SU-DHL-6 (cell line): ENCODE measurements at regions not wholly inside any gene's neighbourhood (a gene's known extent, or its start where the extent isn't known, plus 50 kb on each side); places are given as distances from the start of the nearest gene placed in this dataset.

Experiments
- H2AFZ ChIP-seq: fragments of 200-600 bp; sonication (generic); 2 replicates; pipeline ENCODE4 v1.6.1; 2014; ENCODE audit warnings: low read depth, mild to moderate bottlenecking, moderate library complexity, mixed read lengths, antibody characterized with exemption, low read length; ENCODE audit not compliant: severe bottlenecking
- H3F3A ChIP-seq: fragments of 200-600 bp; shearing (Covaris generic); 2 replicates; pipeline ENCODE4 v1.6.0; 2016; ENCODE audit warnings: antibody characterized with exemption, mild to moderate bottlenecking; ENCODE audit not compliant: insufficient read depth
- H3K27ac ChIP-seq: fragments of 200-600 bp; sonication (generic); 2 replicates; pipeline ENCODE4 v1.5.1; 2016; ENCODE audit warnings: low read depth, mild to moderate bottlenecking, low read length, moderate library complexity, mixed read lengths
- H3K27me3 ChIP-seq: fragments of 200-600 bp; sonication (generic), shearing (Covaris generic); 2 replicates; pipeline ENCODE4 v1.6.0; 2014; ENCODE audit warnings: mild to moderate bottlenecking, low read length
- H3K36me3 ChIP-seq: fragments of 200-600 bp; sonication (generic); 2 replicates; pipeline ENCODE4 v1.6.1; 2014; ENCODE audit warnings: mild to moderate bottlenecking, low read length, mixed read lengths
- H3K4me2 ChIP-seq: fragments of 300-600, 200-600 bp; shearing (Covaris generic), sonication (generic); 2 replicates; pipeline ENCODE4 v1.6.0; 2014; ENCODE audit warnings: low read length, low read depth, mild to moderate bottlenecking; ENCODE audit not compliant: poor library complexity, severe bottlenecking
- H3K4me3 ChIP-seq: fragments of 200-600 bp; sonication (generic); 2 replicates; pipeline ENCODE4 v1.5.1; 2014; ENCODE audit warnings: antibody characterized with exemption, low read length, mild to moderate bottlenecking, mixed read lengths; ENCODE audit not compliant: insufficient read depth, poor library complexity, severe bottlenecking
- H3K79me2 ChIP-seq: fragments of 200-600 bp; sonication (generic); 2 replicates; pipeline ENCODE4 v1.6.1; 2014; ENCODE audit warnings: mild to moderate bottlenecking, low read length, moderate library complexity; ENCODE audit not compliant: insufficient read depth
- H3K9ac ChIP-seq: fragments of 200-600 bp; sonication (generic); 2 replicates; pipeline ENCODE4 v1.7.0; 2014; ENCODE audit warnings: mild to moderate bottlenecking, low read length
- H3K9me2 ChIP-seq: fragments of 200-600 bp; sonication (generic); replicated peaks from 2 replicates; pipeline ENCODE4 v1.6.1; 2014; ENCODE audit warnings: low read length; ENCODE audit not compliant: insufficient read depth
- H3K9me3 ChIP-seq: fragments of 200-600 bp; sonication (generic); 2 replicates; pipeline ENCODE4 v1.6.1; 2014; ENCODE audit warnings: low read length, mixed read lengths; ENCODE audit not compliant: insufficient read depth
- H4K20me1 ChIP-seq: fragments of 200-600 bp; sonication (generic); 2 replicates; pipeline ENCODE4 v1.6.1; 2014; ENCODE audit warnings: low read depth, mild to moderate bottlenecking, antibody characterized with exemption, low read length, moderate library complexity, mixed read lengths
- EZH2phosphoT487 ChIP-seq: fragments of 200-600 bp; sonication (generic), shearing (Covaris generic); conservative IDR thresholded peaks from 2 replicates; pipeline ENCODE4 v1.6.1; 2018; ENCODE audit warnings: mild to moderate bottlenecking, antibody characterized with exemption, low read length, moderate library complexity, mixed read lengths
- TF ChIP-seq, protein P1 (sequence below): fragments of 200-600 bp; sonication (generic); IDR thresholded peaks from one replicate; pipeline ENCODE4 v1.5.1; 2017; ENCODE audit warnings: antibody characterized with exemption, mild to moderate bottlenecking, low read length, moderate library complexity; ENCODE audit not compliant: insufficient read depth, poor library complexity, severe bottlenecking

DNA sequence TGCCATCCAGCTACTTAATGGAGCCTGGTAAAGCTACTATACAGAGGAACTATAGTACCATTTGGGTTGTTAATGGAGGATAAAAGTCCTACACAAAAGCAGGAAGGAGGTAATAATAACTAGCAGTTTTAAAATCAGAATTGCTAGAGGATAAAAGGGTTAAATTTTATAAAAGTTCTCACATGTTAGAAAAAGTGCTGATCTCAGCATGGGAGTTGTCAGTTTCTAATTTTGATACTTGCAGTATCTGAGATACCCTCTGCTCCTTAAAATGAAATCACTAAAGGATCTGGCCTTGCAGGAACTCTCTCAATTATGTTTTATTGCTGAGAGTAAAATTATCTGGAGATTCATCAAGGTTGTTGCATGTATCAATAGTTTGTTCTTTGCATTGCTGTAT lies 272.2 kb upstream of the GYPC start:
- Histone ChIP-seq H2AFZ (no peak overlapping the region), H3K9me3 (no peaks in the 10 kb centered on the region), H3F3A (no peaks in the 10 kb centered on the region), H3K79me2 (no peaks in the 10 kb centered on the region), H3K9me2 (no peaks in the 10 kb centered on the region), H4K20me1 (no peaks in the 10 kb centered on the region), H3K4me3 (no peak overlapping the region), H3K36me3 (no peaks in the 10 kb centered on the region), H3K27me3 (no peaks in the 10 kb centered on the region), H3K4me2 (no peak overlapping the region), H3K9ac (no peak overlapping the region), H3K27ac (no peak overlapping the region)
- no peak for TF ChIP-seq EZH2phosphoT487
- TF ChIP-seq, protein P1, sequence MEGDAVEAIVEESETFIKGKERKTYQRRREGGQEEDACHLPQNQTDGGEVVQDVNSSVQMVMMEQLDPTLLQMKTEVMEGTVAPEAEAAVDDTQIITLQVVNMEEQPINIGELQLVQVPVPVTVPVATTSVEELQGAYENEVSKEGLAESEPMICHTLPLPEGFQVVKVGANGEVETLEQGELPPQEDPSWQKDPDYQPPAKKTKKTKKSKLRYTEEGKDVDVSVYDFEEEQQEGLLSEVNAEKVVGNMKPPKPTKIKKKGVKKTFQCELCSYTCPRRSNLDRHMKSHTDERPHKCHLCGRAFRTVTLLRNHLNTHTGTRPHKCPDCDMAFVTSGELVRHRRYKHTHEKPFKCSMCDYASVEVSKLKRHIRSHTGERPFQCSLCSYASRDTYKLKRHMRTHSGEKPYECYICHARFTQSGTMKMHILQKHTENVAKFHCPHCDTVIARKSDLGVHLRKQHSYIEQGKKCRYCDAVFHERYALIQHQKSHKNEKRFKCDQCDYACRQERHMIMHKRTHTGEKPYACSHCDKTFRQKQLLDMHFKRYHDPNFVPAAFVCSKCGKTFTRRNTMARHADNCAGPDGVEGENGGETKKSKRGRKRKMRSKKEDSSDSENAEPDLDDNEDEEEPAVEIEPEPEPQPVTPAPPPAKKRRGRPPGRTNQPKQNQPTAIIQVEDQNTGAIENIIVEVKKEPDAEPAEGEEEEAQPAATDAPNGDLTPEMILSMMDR = no peak

DNA sequence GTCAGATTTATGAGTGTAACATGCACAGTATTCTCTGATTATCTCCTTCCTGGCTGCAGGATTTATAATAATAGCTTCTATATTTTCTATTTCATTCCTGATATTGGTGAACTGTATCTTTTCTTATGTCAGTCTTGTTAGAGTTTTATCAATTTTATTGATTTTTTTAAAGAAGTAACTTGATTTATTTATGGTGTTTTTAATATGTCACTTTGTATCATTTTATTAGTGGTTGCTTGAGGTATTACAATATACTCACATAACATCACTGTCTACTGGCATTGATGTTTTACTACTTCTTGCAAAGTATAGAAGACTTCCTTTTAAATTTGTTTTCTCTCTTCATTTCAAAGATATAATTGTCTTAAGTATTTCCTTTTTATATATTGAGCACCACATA lies 270.5 kb upstream of the GYPC start:
- no peaks in the 10 kb centered on the region for H3K9me2 ChIP-seq
- H3K27me3 ChIP-seq = no peaks in the 10 kb centered on the region
- H4K20me1 ChIP-seq = no peaks in the 10 kb centered on the region
- no peaks in the 10 kb centered on the region for H3K9me3 ChIP-seq
- H3K36me3 ChIP-seq = no peaks in the 10 kb centered on the region
- no peak overlapping the region for H3K9ac ChIP-seq
- H3F3A ChIP-seq = no peaks in the 10 kb centered on the region
- no peak overlapping the region for H3K27ac ChIP-seq
- no peaks in the 10 kb centered on the region for H3K79me2 ChIP-seq
- H3K4me3 ChIP-seq = no peak overlapping the region
- no peak for TF ChIP-seq EZH2phosphoT487
- TF ChIP-seq, protein P1 = no peak
- H3K4me2 ChIP-seq = no peak overlapping the region
- no peak overlapping the region for H2AFZ ChIP-seq

DNA sequence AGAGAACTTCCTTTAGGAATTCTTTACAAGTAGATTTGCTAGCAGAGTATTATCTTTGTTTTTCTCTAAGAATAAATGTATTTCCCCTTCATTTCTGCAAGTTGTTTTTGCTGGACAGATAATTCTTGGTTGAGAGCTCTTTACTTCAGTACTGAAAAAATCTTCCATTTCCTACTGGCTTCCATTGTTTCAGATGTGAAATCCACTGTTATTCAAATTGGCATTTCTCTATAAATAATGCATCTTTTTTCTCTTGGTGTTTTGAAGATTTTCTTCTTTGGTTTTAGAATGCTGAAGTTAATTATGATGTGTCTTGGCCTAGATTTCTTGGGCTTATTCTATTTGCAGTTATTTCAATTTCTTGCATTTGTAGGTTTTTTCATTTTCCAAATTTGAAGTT lies 270.0 kb upstream of the GYPC start:
- H3K4me3 ChIP-seq = no peak overlapping the region
- H3K27ac ChIP-seq = no peak overlapping the region
- H3K36me3 ChIP-seq = no peaks in the 10 kb centered on the region
- H3K9ac ChIP-seq = no peak overlapping the region
- TF ChIP-seq EZH2phosphoT487 = no peak
- H3K9me2 ChIP-seq = no peaks in the 10 kb centered on the region
- H3K27me3 ChIP-seq = no peaks in the 10 kb centered on the region
- no peaks in the 10 kb centered on the region for H3K79me2 ChIP-seq
- no peaks in the 10 kb centered on the region for H4K20me1 ChIP-seq
- no peak overlapping the region for H2AFZ ChIP-seq
- no peak overlapping the region for H3K4me2 ChIP-seq
- no peaks in the 10 kb centered on the region for H3F3A ChIP-seq
- no peaks in the 10 kb centered on the region for H3K9me3 ChIP-seq

DNA sequence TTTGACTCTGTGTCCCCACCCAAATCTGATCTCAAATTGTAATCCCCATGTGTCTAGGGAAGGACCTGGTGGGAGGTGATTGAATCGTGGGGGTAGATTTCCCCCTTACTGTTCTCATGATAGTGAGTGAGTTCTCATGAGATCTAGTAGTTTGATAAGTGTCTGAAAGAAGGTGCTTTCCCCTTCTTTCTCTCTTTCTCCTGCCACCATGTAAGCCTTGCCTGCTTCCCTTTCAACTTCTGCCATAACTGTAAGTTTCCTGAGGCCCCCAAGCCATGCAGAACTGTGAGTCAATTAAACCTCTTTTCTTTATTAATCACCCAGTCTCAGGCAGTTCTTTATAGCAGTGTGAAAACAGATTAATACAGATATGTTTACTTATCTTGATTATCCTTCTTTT lies 266.5 kb upstream of the GYPC start:
- Histone ChIP-seq H3K9me2 (no peaks in the 10 kb centered on the region), H3K4me2 (no peak overlapping the region), H3K27me3 (no peaks in the 10 kb centered on the region), H3K9ac (no peak overlapping the region), H3K27ac (no peak overlapping the region), H3F3A (no peaks in the 10 kb centered on the region), H2AFZ (no peak overlapping the region), H3K79me2 (no peaks in the 10 kb centered on the region), H3K4me3 (no peak overlapping the region), H4K20me1 (no peaks in the 10 kb centered on the region), H3K36me3 (no peaks in the 10 kb centered on the region), H3K9me3 (no peaks in the 10 kb centered on the region)
- no peak for TF ChIP-seq EZH2phosphoT487
- TF ChIP-seq, protein P1 = no peak
